ENCODE measurements at regions not wholly inside any gene's neighbourhood (a gene's known extent, or its start where the extent isn't known, plus 50 kb on each side); places are given as distances from the start of the nearest gene placed in this dataset.
"Not testable (repeated sequence)": the region's sequence is repeated elsewhere in the genome, so short reads cannot be mapped to it uniquely, and the experiment has no call there.

- DNase-seq = peak; percentile 3
Observed at GRCh38 chr15:35697549-35698299, 151.8 kb upstream of the DPH6 start.

GRCh38 chr15:35698331-35698730 lies 152.4 kb upstream of the DPH6 start:
- DNase-seq = no peak

- peak; percentile 4 for DNase-seq
Observed at GRCh38 chr15:35698966-35699575, 153.1 kb upstream of the DPH6 start.

GRCh38 chr15:35700091-35700593 lies 154.2 kb upstream of the DPH6 start:
- not testable (repeated sequence) for DNase-seq

- DNase-seq = no peak
Observed at GRCh38 chr15:35701402-35702046, 155.6 kb upstream of the DPH6 start.

GRCh38 chr15:35702946-35703495 lies 157.1 kb upstream of the DPH6 start:
- no peak for DNase-seq

- DNase-seq = no peak
Observed at GRCh38 chr15:35705030-35705883, 159.3 kb upstream of the DPH6 start.

GRCh38 chr15:35705884-35706585 lies 160.1 kb upstream of the DPH6 start:
- DNase-seq = no peak

- no peak for DNase-seq
Observed at GRCh38 chr15:35712956-35713355, 167.0 kb upstream of the DPH6 start.

GRCh38 chr15:35713733-35714132 lies 167.8 kb upstream of the DPH6 start:
- no peak for DNase-seq

GRCh38 chr15:35717721-35718120 lies 171.8 kb upstream of the DPH6 start:
- no peak for DNase-seq

- no peak for DNase-seq
Observed at GRCh38 chr15:35720019-35720418, 174.1 kb upstream of the DPH6 start.

GRCh38 chr15:35720984-35721383 lies 175.0 kb upstream of the DPH6 start:
- DNase-seq = no peak

GRCh38 chr15:35721751-35722150 lies 175.8 kb upstream of the DPH6 start:
- DNase-seq = no peak

- DNase-seq = no peak
Observed at GRCh38 chr15:35722501-35722900, 176.5 kb upstream of the DPH6 start.

- no peak for DNase-seq
Observed at GRCh38 chr15:35723120-35723847, 177.3 kb upstream of the DPH6 start.

GRCh38 chr15:35723852-35724251 lies 177.9 kb upstream of the DPH6 start:
- DNase-seq = no peak

- no peak for DNase-seq
Observed at GRCh38 chr15:35724626-35725025, 178.7 kb upstream of the DPH6 start.

GRCh38 chr15:35725353-35725752 lies 179.4 kb upstream of the DPH6 start:
- no peak for DNase-seq

- DNase-seq = no peak
Observed at GRCh38 chr15:35727627-35728026, 181.7 kb upstream of the DPH6 start.

GRCh38 chr15:35728219-35728940 lies 182.4 kb upstream of the DPH6 start:
- DNase-seq = peak; percentile 49

Data from NCI-H1105 treated with DMSO at 0.1 percent for 48 hours (cell line).